Brain microvascular endothelial cell (primary cell): ENCODE measurements at regions not wholly inside any gene's neighbourhood (a gene's known extent, or its start where the extent isn't known, plus 50 kb on each side); places are given as distances from the start of the nearest gene placed in this dataset.

Experiments used
- DNase-seq: peaks from one replicate; pipeline ENCODE4 v3.0.0-alpha.2; 2020
- H3K27ac ChIP-seq: fragments of 250-450 bp; sonication (Bioruptor Pico); 2 replicates; pipeline ENCODE4 v1.5.1; 2020; ENCODE audit warnings: mild to moderate bottlenecking, moderate library complexity
- H3K27me3 ChIP-seq: fragments of 250-450 bp; sonication (Bioruptor Pico); replicated peaks from 2 replicates; pipeline ENCODE4 v1.5.1; 2020; ENCODE audit warnings: mild to moderate bottlenecking
- H3K36me3 ChIP-seq: fragments of 250-450 bp; sonication (Bioruptor Pico); replicated peaks from 2 replicates; pipeline ENCODE4 v1.5.1; 2020; ENCODE audit warnings: mild to moderate bottlenecking
- H3K4me3 ChIP-seq: 2 replicates; pipeline ENCODE4 v1.5.1; 2011; ENCODE audit warnings: low read depth, mild to moderate bottlenecking, control low read depth, low read length, moderate library complexity
- CTCF ChIP-seq: IDR thresholded peaks from 2 replicates; pipeline ENCODE4 v1.5.1; 2011; ENCODE audit warnings: low read depth, mild to moderate bottlenecking, moderate library complexity, low read length, control low read depth, inconsistent platforms; ENCODE audit errors: missing control alignments
- in situ Hi-C: cut with HindIII; loops from 2 replicates; pipeline ENCODE4 v1.10.0; 2017; ENCODE audit warnings: low sequenced_read_pairs, low pct_ligation_motif_present

GRCh38 chr3:126264381-126264780 lies 84.0 kb upstream of the ALDH1L1 start:
- in situ Hi-C loops, result no loop called here
- Histone ChIP-seq H3K36me3 (no peaks in the 10 kb centered on the region), H3K4me3 (no peak overlapping the region), H3K27me3 (no peaks in the 10 kb centered on the region), H3K27ac (no peak overlapping the region)
- no peak for TF ChIP-seq CTCF
- DNase-seq, result no peak

- Histone ChIP-seq H3K27ac (no peak overlapping the region), H3K27me3 (no peaks in the 10 kb centered on the region), H3K36me3 (no peaks in the 10 kb centered on the region), H3K4me3 (no peak overlapping the region)
- TF ChIP-seq CTCF, result no peak
- in situ Hi-C loops, result no loop called here
- DNase-seq, result no peak
Observed at GRCh38 chr3:126263971-126264370, 83.6 kb upstream of the ALDH1L1 start.

- H3K4me3 ChIP-seq, result no peak overlapping the region
- TF ChIP-seq CTCF, result no peak
- H3K36me3 ChIP-seq, result no peaks in the 10 kb centered on the region
- H3K27ac ChIP-seq, result no peak overlapping the region
- DNase-seq, result no peak
- in situ Hi-C loops, result no loop called here
- H3K27me3 ChIP-seq, result no peaks in the 10 kb centered on the region
Observed at GRCh38 chr3:126263539-126263938, 83.2 kb upstream of the ALDH1L1 start.

GRCh38 chr3:126262227-126262626 lies 81.8 kb upstream of the ALDH1L1 start:
- Histone ChIP-seq H3K4me3 (no peak overlapping the region), H3K27me3 (no peaks in the 10 kb centered on the region), H3K27ac (no peak overlapping the region), H3K36me3 (no peaks in the 10 kb centered on the region)
- in situ Hi-C loops, result no loop called here
- no peak for DNase-seq
- no peak for TF ChIP-seq CTCF

- Histone ChIP-seq H3K36me3 (no peaks in the 10 kb centered on the region), H3K27ac (no peak overlapping the region), H3K4me3 (no peak overlapping the region), H3K27me3 (no peaks in the 10 kb centered on the region)
- in situ Hi-C loops, result no loop called here
- no peak for DNase-seq
- peak; percentile 26 for TF ChIP-seq CTCF
Observed at GRCh38 chr3:126261037-126261436, 80.7 kb upstream of the ALDH1L1 start.

- in situ Hi-C loops, result no loop called here
- no peaks in the 10 kb centered on the region for H3K27me3 ChIP-seq
- peak; percentile 80 for TF ChIP-seq CTCF
- H3K4me3 ChIP-seq, result no peak overlapping the region
- no peak overlapping the region for H3K27ac ChIP-seq
- H3K36me3 ChIP-seq, result no peaks in the 10 kb centered on the region
- DNase-seq, result peak; percentile 37
Observed at GRCh38 chr3:126259411-126260391, 79.3 kb upstream of the ALDH1L1 start.
